D341Med (cell line): ENCODE measurements at regions not wholly inside any gene's neighbourhood (a gene's known extent, or its start where the extent isn't known, plus 50 kb on each side); places are given as distances from the start of the nearest gene placed in this dataset.

ENCODE experiments used
- DNase-seq: peaks from one replicate; pipeline ENCODE4 v3.0.0; 2012; ENCODE audit warnings: low spot score

DNA sequence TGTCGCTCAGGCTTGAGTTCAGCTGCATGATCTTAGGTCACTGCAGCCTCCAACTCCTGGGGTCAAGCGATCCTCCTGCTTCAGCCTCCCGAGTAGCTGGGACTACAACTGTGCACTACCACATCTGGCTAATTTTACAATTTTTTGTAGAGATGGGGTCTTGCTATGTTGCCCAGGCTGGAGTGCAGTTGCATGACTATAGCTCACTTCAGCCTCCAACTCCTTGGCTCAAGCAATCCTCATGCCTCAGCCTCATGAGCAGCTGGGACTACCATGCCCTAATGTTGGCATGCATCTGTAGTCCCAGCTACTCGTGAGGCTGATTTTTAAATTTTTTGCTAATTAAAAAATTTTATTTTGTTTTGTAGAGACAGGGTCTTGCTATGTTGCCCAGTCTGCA lies 101.9 kb upstream of the NPTX2 start:
- no peak for DNase-seq

DNA sequence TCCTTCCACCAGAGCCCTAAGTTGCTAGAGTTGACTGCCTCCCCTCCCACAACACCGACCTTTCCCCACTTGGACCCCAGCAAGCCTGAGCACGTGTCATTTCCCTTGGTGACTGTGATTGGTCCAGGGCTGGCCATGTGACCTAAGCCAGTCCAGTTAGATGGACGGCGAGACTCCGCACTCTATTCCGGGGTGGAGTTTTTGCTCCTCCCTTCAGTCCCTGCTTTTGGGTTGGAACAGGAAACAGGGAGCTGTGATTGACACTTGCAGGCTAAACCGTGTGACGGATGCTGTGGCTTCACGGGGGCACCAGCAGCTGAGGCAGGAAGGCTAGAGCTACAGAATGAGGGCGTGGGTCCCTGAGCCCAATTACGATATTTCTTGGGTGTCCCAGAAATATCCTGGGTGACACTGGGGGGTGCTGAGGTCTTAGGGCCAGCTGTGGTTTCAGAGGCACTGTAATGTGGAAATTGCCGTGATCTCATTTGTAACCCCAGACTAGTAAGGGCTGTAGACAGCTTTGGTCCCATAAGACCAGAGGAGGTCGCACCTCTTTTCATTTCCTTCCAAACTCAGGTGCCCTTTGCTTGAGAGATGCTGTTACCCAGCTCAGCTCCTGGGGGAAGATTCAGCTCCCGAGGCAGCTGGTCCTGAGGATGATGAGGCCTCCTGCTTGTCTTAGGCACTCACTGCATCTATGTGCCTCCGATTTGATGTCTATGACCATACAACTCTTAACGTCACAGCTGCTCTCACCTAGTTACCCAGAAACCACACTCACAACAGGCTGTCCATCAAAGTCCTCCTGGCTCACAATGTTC lies 102.7 kb upstream of the NPTX2 start:
- DNase-seq, result no peak

- DNase-seq, result no peak
These were observed 105.9 kb upstream of the NPTX2 start for GRCh38 chr7:98511175-98511574.

GRCh38 chr7:98509836-98510235 lies 107.2 kb upstream of the NPTX2 start:
- DNase-seq, result no peak

- DNase-seq, result no peak
These were observed 105.6 kb upstream of the BAIAP2L1 start for GRCh38 chr7:98506471-98506870.

DNA sequence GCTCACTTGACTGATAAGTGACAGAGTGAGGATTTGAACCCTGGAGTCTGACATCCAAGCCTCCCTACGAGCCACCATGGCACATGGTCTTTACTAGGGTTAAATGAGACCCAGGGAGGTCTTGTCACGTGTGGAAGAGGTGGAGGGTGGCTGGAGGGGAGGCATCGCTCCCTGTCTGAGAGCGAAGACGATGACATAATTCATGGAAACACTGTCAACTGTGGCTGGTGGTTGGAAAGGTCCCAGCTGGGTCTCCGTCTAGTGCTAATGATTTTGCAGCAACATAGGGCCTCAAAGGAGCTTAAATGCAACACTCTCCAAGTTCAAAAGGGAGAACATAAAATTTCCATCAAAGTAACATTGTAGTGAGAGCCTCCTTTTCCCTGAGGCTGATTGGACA lies 99.9 kb upstream of the BAIAP2L1 start:
- no peak for DNase-seq

GRCh38 chr7:98496618-98497017 lies 95.7 kb upstream of the BAIAP2L1 start:
- no peak for DNase-seq

DNA sequence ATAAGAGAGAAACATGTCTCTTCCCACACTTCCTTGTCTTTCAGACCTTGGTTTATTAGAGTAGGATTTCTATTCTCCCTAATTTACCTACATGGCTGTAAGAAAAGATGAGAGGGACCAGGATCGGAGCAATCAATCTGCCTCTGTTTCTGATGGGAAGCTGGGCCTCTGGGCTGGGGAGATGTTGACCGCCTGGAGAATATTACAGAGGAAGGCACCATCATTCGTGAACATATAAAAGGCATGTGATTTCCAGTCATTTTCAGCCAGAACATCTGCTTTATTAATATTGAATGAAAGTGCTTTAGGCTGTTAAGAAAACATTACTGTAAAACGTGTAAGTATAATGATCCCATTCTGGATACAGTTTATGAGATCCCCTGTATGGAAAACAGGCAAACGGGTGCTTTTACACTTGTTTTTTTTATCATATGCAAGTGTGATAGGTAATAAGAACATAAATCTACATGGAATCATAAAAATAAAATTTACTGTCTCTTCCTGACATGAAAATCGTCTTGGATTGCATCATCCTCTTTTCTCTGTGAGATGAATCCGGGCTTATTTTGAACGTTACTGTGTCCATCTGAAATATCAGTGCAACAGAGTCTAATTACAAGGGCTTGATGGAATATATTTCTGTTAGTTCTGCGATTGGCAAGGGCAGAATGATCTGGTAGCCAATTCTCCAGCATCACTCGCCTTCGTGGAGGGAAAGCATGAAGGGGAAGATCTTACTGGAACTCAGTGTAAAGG lies 94.5 kb upstream of the BAIAP2L1 start:
- DNase-seq, result no peak

DNA sequence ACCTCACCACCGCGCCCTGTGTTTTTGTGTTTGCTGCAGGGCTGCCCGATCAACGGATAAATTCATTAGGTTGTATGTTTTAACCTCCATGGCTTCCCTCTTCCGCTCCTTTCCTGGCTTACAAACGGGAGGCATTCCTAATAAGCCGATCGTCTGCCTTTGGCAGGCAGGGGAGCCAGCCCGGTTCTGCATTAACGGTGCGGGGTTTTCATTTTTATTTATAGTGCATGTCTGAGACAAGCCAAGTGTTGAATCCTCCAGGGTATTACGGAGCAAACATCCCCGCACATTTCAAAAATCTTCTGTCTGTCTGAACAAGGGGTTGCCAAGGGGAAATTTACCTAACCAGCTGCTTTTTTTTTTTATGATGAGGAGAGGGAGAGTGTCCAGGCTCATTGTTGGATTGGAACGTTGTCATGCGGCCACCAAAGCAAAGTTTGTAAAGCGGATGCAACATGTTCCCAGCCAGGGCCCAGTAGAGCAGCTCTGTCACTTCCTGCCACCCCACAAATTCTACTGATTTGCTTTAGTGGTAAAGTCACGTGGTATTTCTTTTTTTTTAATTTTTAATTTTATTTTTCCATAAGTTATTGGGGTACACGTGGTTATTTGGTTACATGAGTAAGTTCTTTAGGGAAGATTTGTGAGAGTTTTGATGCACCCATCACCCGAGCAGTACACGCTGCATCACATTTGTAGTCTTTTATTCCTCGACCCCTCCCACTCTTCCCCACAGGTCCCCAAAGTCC lies 92.3 kb upstream of the BAIAP2L1 start:
- no peak for DNase-seq

DNA sequence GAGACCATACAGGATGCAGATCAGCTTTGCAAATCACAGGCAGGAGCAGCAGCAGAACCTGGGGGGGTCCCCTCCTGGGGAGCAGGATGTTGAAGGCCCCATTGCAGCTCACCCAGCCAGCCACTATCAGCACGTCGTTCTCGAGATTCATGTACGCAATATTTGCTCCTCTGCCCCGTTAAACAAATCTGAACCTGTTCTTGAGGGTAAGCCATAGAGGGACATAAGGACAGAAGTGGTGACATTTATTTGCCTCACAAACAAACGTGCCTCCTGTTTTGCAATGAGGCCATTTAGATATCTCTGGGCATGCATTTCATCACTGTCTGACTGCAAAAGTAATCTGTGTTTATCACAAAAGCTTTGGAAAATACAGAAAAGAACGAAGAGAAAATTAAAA lies 87.3 kb upstream of the BAIAP2L1 start:
- no peak for DNase-seq

GRCh38 chr7:98483964-98484545 lies 83.2 kb upstream of the BAIAP2L1 start:
- no peak for DNase-seq

DNA sequence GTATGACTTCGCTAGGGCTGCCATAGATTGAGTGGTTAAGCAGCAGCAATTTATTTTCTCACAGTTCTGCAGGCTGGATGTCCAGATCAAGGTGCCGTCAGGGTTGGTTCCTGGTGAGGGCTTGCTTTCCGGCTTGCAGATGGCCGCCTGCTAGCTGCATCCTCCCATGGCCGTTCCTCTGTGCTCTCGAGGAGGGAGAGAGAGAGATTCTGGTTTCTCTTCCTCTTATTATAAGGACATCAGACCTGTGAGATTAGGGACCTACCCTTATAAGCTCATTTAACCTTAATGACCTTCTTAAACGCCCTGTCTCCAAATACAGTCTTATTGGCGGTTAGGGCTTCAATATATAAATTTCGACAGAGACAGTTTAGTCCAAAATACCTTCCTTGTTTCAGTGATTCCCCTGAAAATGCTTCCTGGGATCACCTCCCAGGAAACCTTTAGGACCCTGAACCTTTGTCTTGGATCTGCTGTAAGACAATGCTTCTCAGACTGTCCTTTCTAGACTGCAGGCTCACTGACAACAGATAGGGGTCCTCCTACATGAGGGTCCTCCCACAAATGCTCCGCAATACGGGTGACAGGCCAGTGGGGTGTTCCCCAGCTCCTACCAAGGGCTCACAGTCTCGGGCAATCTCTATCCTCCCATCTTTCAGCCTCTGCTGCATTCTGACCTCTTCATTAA lies 82.5 kb upstream of the BAIAP2L1 start:
- DNase-seq, result no peak

DNA sequence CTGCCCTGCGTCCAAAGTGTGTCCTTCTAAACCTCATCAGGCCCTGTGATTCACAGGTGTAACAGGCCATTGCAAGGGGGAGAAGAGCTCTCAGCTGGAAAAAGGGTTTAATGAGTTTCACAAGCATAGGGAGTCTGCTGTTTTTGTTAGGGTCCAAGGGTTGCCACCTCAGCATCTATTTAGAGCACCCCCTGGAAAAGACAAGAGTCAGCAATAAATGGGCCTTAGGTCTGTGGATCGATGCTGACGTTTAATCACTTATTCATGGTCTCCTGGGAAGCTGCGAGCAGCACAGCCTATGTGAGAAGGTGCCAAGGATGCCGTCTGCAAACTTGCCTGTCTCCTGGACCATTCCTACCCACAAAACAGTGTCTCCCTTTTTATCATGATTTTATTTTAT lies 78.4 kb upstream of the BAIAP2L1 start:
- DNase-seq, result no peak

DNA sequence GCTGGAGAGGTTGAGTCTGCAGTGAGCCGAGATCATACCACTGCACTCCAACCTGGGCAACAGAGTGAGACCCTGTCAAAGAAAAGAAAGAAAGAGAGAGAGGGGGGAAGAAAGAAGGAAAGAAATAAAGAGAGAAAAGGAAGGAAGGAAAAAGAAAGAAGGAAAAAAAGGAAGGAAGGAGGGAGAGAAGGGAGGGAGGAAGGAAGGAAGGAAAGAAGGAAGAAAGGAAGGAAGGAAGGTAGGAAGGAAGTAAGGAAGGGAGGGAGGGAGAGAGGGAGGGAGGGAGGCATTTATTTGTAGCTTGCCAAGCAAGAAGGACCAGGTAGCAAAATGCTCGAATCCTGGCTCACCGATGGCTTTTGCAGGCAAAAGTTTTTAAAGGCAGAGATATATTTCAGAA lies 74.5 kb upstream of the BAIAP2L1 start:
- DNase-seq, result no peak

DNA sequence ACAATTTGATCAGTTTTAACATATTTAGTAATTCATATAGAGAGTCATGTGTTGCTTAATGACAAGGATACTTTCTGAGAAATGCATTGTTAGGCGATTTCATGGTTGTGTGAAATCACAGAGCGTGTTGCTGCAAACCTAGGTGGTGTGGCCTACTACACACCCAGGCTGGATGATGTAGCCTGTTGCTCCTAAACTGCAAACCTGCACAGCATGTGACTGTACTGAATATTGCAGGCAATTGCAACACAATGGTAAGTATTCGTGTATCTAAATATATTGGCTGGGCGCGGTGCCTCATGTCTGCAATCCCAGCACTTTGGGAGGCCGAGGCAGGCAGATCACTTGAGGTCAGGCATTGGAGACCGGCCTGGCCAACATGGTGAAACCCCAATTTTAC lies 73.7 kb upstream of the BAIAP2L1 start:
- no peak for DNase-seq

GRCh38 chr7:98472521-98472954 lies 71.6 kb upstream of the BAIAP2L1 start:
- peak; percentile 68 for DNase-seq

- DNase-seq, result peak; percentile 46
These were observed 69.8 kb upstream of the BAIAP2L1 start for GRCh38 chr7:98470485-98471240.

DNA sequence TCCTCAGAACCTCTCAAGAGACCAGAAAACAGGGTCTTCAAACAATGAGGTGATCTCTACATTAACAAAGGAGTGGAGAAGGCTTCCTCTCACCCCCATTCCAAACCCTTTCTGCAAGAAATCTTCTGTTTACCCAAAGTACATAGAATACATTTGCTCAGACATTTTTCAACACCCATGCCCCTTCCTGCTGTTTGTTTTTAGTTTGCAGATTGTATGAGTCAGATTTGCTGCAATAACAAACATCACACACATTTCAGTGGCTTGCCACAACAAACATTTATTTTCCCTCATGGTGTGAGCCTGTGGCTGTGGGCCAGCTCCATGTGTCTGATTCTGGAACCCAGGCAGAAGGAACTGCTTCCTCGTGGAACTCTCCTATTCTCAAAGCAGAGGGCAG lies 68.2 kb upstream of the BAIAP2L1 start:
- no peak for DNase-seq

GRCh38 chr7:98467570-98468312 lies 66.9 kb upstream of the BAIAP2L1 start:
- DNase-seq, result no peak

- DNase-seq, result no peak
These were observed 64.1 kb upstream of the BAIAP2L1 start for GRCh38 chr7:98465022-98465421.
